Renal cortex interstitium (tissue), 11 donors: ENCODE measurements at regions not wholly inside any gene's neighbourhood (a gene's known extent, or its start where the extent isn't known, plus 50 kb on each side); places are given as distances from the start of the nearest gene placed in this dataset.

Experiments used
- DNase-seq, 11 donors: peaks; one replicate each; pipeline ENCODE4 v3.0.0-alpha.2; 2013; ENCODE audit warnings: low read depth in 9 of 11, low spot score in 4 of 11; ENCODE audit errors: extremely low read depth in 1 of 11

GRCh38 chr15:62606376-62607113, 436.0 kb upstream of the TPM1 start:
- no peak for DNase-seq

GRCh38 chr15:62607114-62607462, 435.5 kb upstream of the TPM1 start:
- DNase-seq = no peak

GRCh38 chr15:62607643-62608042, 434.9 kb upstream of the TPM1 start:
- DNase-seq = no peak

- DNase-seq = no peak
Measured at GRCh38 chr15:62608369-62608768, 434.2 kb upstream of the TPM1 start.

GRCh38 chr15:62610265-62610869, 432.2 kb upstream of the TPM1 start:
- no peak for DNase-seq

GRCh38 chr15:62611002-62611401, 431.5 kb upstream of the TPM1 start:
- no peak for DNase-seq

- DNase-seq = no peak
Measured at GRCh38 chr15:62612183-62612733, 430.3 kb upstream of the TPM1 start.

- DNase-seq = no peak
Measured at GRCh38 chr15:62612771-62613170, 429.8 kb upstream of the TPM1 start.

- no peak for DNase-seq
Measured at GRCh38 chr15:62616746-62617145, 425.8 kb upstream of the TPM1 start.

- DNase-seq = no peak
Measured at GRCh38 chr15:62617741-62618140, 424.8 kb upstream of the TPM1 start.

GRCh38 chr15:62618432-62618831, 424.1 kb upstream of the TPM1 start:
- DNase-seq = no peak

GRCh38 chr15:62618846-62619504, 423.6 kb upstream of the TPM1 start:
- peak in 2 of 11 donors; percentile 13 to 36 for DNase-seq

- no peak for DNase-seq
Measured at GRCh38 chr15:62619526-62619925, 423.0 kb upstream of the TPM1 start.

- DNase-seq = no peak
Measured at GRCh38 chr15:62622775-62623174, 419.8 kb upstream of the TPM1 start.

- no peak for DNase-seq
Measured at GRCh38 chr15:62624547-62625378, 417.8 kb upstream of the TPM1 start.

GRCh38 chr15:62625429-62626033, 417.0 kb upstream of the TPM1 start:
- DNase-seq = no peak

- no peak for DNase-seq
Measured at GRCh38 chr15:62626903-62627302, 415.6 kb upstream of the TPM1 start.

GRCh38 chr15:62631076-62631724, 411.3 kb upstream of the TPM1 start:
- DNase-seq = no peak
